SU-DHL-6 (cell line): ENCODE measurements at regions not wholly inside any gene's neighbourhood (a gene's known extent, or its start where the extent isn't known, plus 50 kb on each side); places are given as distances from the start of the nearest gene placed in this dataset.

Experiments used
- EZH2phosphoT487 ChIP-seq: fragments of 200-600 bp; sonication (generic), shearing (Covaris generic); conservative IDR thresholded peaks from 2 replicates; pipeline ENCODE4 v1.6.1; 2018; ENCODE audit warnings: mild to moderate bottlenecking, antibody characterized with exemption, low read length, moderate library complexity, mixed read lengths
- TF ChIP-seq, protein P1 (sequence below): fragments of 200-600 bp; sonication (generic); IDR thresholded peaks from one replicate; pipeline ENCODE4 v1.5.1; 2017; ENCODE audit warnings: antibody characterized with exemption, mild to moderate bottlenecking, low read length, moderate library complexity; ENCODE audit not compliant: insufficient read depth, poor library complexity, severe bottlenecking

DNA sequence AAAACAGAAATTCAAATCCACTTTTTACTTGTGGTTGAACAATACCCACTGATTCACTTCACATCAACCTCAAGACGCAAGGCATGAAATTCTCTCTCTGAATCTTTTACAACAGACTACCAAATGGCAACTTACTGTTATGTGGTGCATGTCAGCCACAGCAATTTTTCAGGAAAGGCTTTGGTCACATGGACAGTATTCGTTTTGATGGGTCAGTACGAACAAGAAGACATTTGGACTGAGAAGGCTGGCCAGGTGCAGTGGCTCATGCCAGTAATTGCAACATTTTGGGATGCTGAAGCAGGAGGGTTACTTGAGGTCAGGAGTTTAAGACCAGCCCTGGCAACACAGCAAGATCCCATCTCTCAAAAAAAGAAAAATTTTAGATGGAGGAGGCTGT lies 144.0 kb downstream of the SEC23A start:
- TF ChIP-seq, protein P1, sequence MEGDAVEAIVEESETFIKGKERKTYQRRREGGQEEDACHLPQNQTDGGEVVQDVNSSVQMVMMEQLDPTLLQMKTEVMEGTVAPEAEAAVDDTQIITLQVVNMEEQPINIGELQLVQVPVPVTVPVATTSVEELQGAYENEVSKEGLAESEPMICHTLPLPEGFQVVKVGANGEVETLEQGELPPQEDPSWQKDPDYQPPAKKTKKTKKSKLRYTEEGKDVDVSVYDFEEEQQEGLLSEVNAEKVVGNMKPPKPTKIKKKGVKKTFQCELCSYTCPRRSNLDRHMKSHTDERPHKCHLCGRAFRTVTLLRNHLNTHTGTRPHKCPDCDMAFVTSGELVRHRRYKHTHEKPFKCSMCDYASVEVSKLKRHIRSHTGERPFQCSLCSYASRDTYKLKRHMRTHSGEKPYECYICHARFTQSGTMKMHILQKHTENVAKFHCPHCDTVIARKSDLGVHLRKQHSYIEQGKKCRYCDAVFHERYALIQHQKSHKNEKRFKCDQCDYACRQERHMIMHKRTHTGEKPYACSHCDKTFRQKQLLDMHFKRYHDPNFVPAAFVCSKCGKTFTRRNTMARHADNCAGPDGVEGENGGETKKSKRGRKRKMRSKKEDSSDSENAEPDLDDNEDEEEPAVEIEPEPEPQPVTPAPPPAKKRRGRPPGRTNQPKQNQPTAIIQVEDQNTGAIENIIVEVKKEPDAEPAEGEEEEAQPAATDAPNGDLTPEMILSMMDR: no peak
- TF ChIP-seq EZH2phosphoT487: no peak
